B cell (primary cell): ENCODE measurements at regions not wholly inside any gene's neighbourhood (a gene's known extent, or its start where the extent isn't known, plus 50 kb on each side); places are given as distances from the start of the nearest gene placed in this dataset.

ENCODE experiments used
- EZH2 ChIP-seq: IDR thresholded peaks from 2 replicates; pipeline ENCODE4 v1.6.1; 2012; ENCODE audit warnings: borderline replicate concordance, low read depth, mild to moderate bottlenecking, moderate library complexity, low read length; ENCODE audit not compliant: insufficient read depth, poor library complexity, severe bottlenecking
- TF ChIP-seq, protein P1 (sequence below): fragments of 200-600 bp; IDR thresholded peaks from one replicate; pipeline ENCODE4 v1.8.0; 2022; ENCODE audit warnings: antibody characterized with exemption, mild to moderate bottlenecking

DNA sequence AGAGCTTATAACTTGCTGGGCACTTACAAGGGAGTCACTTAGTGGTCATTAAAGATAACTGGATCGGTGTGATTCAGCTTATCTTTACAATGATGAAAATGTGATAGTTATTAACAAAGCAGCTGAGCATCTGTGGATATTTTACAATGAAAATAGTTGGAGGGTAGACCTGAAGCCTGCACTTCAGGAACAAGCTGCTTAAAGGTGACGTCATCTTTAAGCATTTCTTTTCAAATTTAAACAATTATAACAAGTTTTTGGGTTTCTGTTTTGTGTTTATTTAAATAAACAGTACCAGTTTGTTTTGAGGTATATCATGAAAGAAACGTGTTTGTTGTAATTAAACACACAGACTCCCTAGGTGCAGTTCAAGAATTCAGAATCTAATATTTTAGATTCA lies 513.9 kb downstream of the ZNF516 start:
- TF ChIP-seq, protein P1, sequence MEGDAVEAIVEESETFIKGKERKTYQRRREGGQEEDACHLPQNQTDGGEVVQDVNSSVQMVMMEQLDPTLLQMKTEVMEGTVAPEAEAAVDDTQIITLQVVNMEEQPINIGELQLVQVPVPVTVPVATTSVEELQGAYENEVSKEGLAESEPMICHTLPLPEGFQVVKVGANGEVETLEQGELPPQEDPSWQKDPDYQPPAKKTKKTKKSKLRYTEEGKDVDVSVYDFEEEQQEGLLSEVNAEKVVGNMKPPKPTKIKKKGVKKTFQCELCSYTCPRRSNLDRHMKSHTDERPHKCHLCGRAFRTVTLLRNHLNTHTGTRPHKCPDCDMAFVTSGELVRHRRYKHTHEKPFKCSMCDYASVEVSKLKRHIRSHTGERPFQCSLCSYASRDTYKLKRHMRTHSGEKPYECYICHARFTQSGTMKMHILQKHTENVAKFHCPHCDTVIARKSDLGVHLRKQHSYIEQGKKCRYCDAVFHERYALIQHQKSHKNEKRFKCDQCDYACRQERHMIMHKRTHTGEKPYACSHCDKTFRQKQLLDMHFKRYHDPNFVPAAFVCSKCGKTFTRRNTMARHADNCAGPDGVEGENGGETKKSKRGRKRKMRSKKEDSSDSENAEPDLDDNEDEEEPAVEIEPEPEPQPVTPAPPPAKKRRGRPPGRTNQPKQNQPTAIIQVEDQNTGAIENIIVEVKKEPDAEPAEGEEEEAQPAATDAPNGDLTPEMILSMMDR, result no peak
- no peak for TF ChIP-seq EZH2
